Esophagus squamous epithelium (tissue), 4 donors: ENCODE measurements at regions not wholly inside any gene's neighbourhood (a gene's known extent, or its start where the extent isn't known, plus 50 kb on each side); places are given as distances from the start of the nearest gene placed in this dataset.

Experiments
- POLR2A ChIP-seq, 4 donors: fragments of 450-650 bp; IDR thresholded peaks; one replicate each; pipeline ENCODE4 v1.6.1; 2017; ENCODE audit warnings: antibody characterized with exemption in 4 of 4, mild to moderate bottlenecking in 4 of 4, moderate library complexity in 3 of 4
- TF ChIP-seq, protein P1 (sequence below), 6 experiments: fragments of 450-650 bp in 4 of 6; fragments of 200-600 bp in 2 of 6; sonication (generic) in 2 of 6; IDR thresholded peaks; one replicate each; pipeline ENCODE4 v1.5.1; 2016 to 2019; ENCODE audit warnings: antibody characterized with exemption in 6 of 6, mild to moderate bottlenecking in 4 of 6, moderate library complexity in 4 of 6

GRCh38 chr5:168147106-168147505 is 144.3 kb upstream of the WWC1 start:
- TF ChIP-seq, protein P1, sequence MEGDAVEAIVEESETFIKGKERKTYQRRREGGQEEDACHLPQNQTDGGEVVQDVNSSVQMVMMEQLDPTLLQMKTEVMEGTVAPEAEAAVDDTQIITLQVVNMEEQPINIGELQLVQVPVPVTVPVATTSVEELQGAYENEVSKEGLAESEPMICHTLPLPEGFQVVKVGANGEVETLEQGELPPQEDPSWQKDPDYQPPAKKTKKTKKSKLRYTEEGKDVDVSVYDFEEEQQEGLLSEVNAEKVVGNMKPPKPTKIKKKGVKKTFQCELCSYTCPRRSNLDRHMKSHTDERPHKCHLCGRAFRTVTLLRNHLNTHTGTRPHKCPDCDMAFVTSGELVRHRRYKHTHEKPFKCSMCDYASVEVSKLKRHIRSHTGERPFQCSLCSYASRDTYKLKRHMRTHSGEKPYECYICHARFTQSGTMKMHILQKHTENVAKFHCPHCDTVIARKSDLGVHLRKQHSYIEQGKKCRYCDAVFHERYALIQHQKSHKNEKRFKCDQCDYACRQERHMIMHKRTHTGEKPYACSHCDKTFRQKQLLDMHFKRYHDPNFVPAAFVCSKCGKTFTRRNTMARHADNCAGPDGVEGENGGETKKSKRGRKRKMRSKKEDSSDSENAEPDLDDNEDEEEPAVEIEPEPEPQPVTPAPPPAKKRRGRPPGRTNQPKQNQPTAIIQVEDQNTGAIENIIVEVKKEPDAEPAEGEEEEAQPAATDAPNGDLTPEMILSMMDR (IDR thresholded peaks at IDR 0.05), result no peak
- no peak for TF ChIP-seq POLR2A (IDR thresholded peaks at IDR 0.05)
